ENCODE measurements at regions not wholly inside any gene's neighbourhood (a gene's known extent, or its start where the extent isn't known, plus 50 kb on each side); places are given as distances from the start of the nearest gene placed in this dataset.

DNA sequence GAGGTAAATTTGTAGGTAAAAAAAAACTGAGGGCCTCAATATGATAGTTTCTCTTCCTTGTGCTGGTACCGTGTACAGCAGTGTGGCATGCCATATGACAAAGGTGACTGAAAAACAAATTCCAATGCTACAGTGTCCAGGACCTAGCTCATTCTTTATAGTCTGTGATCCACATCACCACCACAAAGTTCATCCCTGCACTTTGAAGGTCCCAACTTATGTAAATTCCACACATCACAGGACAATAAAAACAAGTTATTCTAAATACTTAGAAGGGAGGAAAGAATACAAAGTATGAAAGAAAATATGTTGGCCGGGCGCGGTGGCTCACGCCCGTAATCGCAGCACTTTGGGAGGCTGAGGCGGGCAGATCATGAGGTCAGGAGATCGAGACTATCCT lies 314.6 kb upstream of the SGCG start:
- no peaks in the 10 kb centered on the region for H3K9me1 ChIP-seq (ENCODE audit: insufficient read depth, low read length)
- H4K20me1 ChIP-seq (ENCODE audit: insufficient read depth, low read length), result no peaks in the 10 kb centered on the region
- no peak overlapping the region for H3K4ac ChIP-seq (ENCODE audit: low read depth, low read length)
- H3K27me3 ChIP-seq (ENCODE audit: control insufficient read depth, insufficient read depth, low read length), result no peaks in the 10 kb centered on the region
- no peak overlapping the region for H3K23ac ChIP-seq (ENCODE audit: low read depth, low read length)
- in situ Hi-C loops (cut with MboI; ENCODE audit: low sequenced_read_pairs), result no loop called here
- dilution Hi-C loops (cut with HindIII; ENCODE audit: low sequenced_read_pairs, unreplicated experiment), result no loop called here
- H2AK5ac ChIP-seq (ENCODE audit: low read depth, low read length), result no peak overlapping the region
- H2BK120ac ChIP-seq (ENCODE audit: low read depth, low read length), result no peak overlapping the region
- no peak overlapping the region for H3K4me2 ChIP-seq (ENCODE audit: low read depth, low read length)
- no peak overlapping the region for H3K14ac ChIP-seq (replicated peaks; ENCODE audit: low read depth, low read length)
- H3K9ac ChIP-seq (ENCODE audit: low read depth, low read length), result no peak overlapping the region
- no TSS peak for BruUV-seq (replicated peaks)
- H2BK15ac ChIP-seq (ENCODE audit: low read depth, low read length), result no peak overlapping the region
- intact Hi-C loops (cut with micrococcal nuclease), result no loop called here
- H3K4me3 ChIP-seq (ENCODE audit: insufficient read depth, low read depth, low read length), result no peak overlapping the region
- H3K9me3 ChIP-seq (ENCODE audit: control insufficient read depth, insufficient read depth, low read length), result no peaks in the 10 kb centered on the region
- ChIA-PET CTCF (no interaction called here), POLR2A (ENCODE audit: unreplicated experiment) (no interaction called here)
- no peak overlapping the region for H2BK20ac ChIP-seq (ENCODE audit: low read depth, low read length)
- H4K5ac ChIP-seq (ENCODE audit: low read depth, low read length), result no peak overlapping the region
- H4K8ac ChIP-seq (ENCODE audit: low read depth in 2 of 2, low read length in 2 of 2), result no peak overlapping the region
- H3K4me1 ChIP-seq (ENCODE audit: control insufficient read depth, insufficient read depth, low read length), result no peaks in the 10 kb centered on the region
- no peak overlapping the region for H3K18ac ChIP-seq (ENCODE audit: low read depth, low read length)
- TF ChIP-seq MXI1 (IDR thresholded peaks at IDR 0.05; ENCODE audit: borderline replicate concordance, low read depth, low read length), result no peak
- TF ChIP-seq CHD1 (IDR thresholded peaks at IDR 0.05; ENCODE audit: low read depth, low read length), result no peak
- TF ChIP-seq BHLHE40 (IDR thresholded peaks at IDR 0.05; ENCODE audit: low read depth, low read length), result no peak
- TF ChIP-seq MAZ (IDR thresholded peaks at IDR 0.05; ENCODE audit: borderline replicate concordance, low read depth, low read length), result no peak
- TF ChIP-seq, protein P1, sequence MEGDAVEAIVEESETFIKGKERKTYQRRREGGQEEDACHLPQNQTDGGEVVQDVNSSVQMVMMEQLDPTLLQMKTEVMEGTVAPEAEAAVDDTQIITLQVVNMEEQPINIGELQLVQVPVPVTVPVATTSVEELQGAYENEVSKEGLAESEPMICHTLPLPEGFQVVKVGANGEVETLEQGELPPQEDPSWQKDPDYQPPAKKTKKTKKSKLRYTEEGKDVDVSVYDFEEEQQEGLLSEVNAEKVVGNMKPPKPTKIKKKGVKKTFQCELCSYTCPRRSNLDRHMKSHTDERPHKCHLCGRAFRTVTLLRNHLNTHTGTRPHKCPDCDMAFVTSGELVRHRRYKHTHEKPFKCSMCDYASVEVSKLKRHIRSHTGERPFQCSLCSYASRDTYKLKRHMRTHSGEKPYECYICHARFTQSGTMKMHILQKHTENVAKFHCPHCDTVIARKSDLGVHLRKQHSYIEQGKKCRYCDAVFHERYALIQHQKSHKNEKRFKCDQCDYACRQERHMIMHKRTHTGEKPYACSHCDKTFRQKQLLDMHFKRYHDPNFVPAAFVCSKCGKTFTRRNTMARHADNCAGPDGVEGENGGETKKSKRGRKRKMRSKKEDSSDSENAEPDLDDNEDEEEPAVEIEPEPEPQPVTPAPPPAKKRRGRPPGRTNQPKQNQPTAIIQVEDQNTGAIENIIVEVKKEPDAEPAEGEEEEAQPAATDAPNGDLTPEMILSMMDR (conservative IDR thresholded peaks at IDR 0.05; ENCODE audit: low read depth, low read length), result no peak
- no peak for TF ChIP-seq SMC3 (IDR thresholded peaks at IDR 0.05; ENCODE audit: low read depth, low read length)
- TF ChIP-seq POLR2A (IDR thresholded peaks at IDR 0.05; ENCODE audit: low read depth, low read length), result no peak
- no peak for TF ChIP-seq RFX5 (IDR thresholded peaks at IDR 0.05; ENCODE audit: low read depth, low read length)
- no peak overlapping the region for H2AFZ ChIP-seq (replicated peaks; ENCODE audit: low read length, poor library complexity)
- H3K79me1 ChIP-seq (ENCODE audit: low read depth in 1 of 2, low read length in 2 of 2), result no peaks in the 10 kb centered on the region
- H3K56ac ChIP-seq (ENCODE audit: extremely low read depth, insufficient read depth, low read length), result no peak overlapping the region
- no peak for DNase-seq
- no peak for ATAC-seq (ENCODE audit: low read depth)
- no peak overlapping the region for H3K27ac ChIP-seq (ENCODE audit: insufficient read depth, low read length)
- no peak overlapping the region for H4K91ac ChIP-seq (ENCODE audit: insufficient read depth, low read depth, low read length)
- WGBS, 2 experiments (ENCODE audit: extremely low coverage in 2 of 2, insufficient read length in 1 of 2), result 88% methylated on average over 7 of the region's 9 CpGs; no CpG with 5 or more reads in 1 of the 2 experiments
- no peaks in the 10 kb centered on the region for H3K36me3 ChIP-seq (ENCODE audit: control insufficient read depth, insufficient read depth, low read length)
- no peak overlapping the region for H2BK5ac ChIP-seq (ENCODE audit: low read depth, low read length, poor library complexity, severe bottlenecking)
- no peak overlapping the region for H2AK9ac ChIP-seq (replicated peaks; ENCODE audit: low read depth, low read length, poor library complexity)
